ENCODE measurements at regions not wholly inside any gene's neighbourhood (a gene's known extent, or its start where the extent isn't known, plus 50 kb on each side); places are given as distances from the start of the nearest gene placed in this dataset.

DNA sequence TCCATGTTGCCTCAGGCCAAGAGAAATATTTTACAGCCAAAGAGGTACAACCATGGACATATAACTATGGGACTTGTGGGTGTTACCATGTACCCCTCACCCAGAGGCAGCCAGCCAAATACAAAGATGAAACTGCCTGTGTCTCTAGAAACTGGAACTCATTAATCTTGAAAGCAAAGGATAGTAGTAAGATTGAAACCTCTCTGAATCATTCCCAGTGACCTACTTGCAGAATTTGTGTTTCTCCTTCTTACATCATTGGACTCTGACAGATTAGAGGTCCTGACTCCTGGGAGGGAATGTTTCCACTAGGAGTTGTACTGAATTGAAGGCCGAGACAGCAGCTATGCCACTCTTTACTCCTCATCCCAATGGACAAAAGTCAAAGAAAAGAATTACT lies 257.4 kb upstream of the UBASH3B start:
- no peak for DNase-seq

- DNase-seq: no peak
These were observed 260.2 kb upstream of the UBASH3B start for GRCh38 chr11:122395282-122395681.

GRCh38 chr11:122394313-122394712 lies 261.2 kb upstream of the UBASH3B start:
- DNase-seq: no peak

DNA sequence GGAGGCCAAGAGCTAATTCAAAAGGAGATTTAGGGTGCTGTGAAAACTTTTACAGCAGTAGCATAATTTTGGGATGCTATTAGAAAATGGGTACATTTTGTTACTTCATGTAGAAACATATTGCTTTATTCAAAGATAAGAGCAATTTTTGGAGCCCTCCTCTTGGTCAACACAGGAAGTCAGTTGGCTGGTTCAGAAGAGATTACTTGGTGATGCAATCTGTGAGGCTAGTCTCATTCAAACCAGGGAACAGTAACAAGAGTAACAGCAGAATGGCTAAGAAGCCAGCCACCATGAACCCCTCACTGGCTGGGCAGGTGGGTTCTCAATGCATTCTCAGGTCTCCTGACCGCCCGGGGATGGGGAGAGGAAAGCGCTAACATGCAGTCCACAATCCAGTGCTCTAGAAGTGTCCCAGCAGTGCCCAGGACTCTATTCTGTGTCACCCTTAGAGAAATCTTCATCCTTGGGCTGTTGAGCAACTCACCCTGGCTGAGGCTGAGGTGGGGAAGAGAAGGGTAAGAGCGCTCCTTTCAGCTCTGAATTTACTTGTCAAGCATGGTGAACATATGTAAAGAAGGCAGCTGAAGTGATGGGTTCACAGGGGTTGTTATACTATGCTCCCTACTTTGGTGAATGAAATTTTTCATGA lies 262.2 kb upstream of the UBASH3B start:
- DNase-seq: no peak

DNA sequence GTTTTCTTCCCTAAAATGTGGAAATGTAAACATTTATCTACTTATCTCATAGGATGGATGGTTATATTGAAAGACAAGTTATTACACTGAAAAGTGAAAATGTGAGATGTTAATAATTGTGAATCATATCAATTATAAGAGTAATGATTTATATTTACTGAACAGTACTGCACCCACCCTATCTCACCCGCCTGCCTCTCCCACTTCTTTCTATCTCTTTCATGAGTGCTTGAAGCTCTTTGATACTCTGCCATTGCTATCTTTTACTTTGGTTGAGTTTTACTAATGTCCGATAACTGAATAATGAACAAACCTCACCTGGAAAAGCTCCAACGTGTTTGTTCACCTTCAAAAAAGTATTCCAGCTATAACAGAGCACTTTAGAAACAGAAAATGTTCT lies 263.0 kb upstream of the UBASH3B start:
- no peak for DNase-seq

- no peak for DNase-seq
These were observed 264.5 kb upstream of the UBASH3B start for GRCh38 chr11:122391049-122391448.

GRCh38 chr11:122383186-122383585 lies 267.2 kb upstream of the BLID start:
- no peak for DNase-seq

GRCh38 chr11:122375687-122376399 lies 259.8 kb upstream of the BLID start:
- DNase-seq: no peak

DNA sequence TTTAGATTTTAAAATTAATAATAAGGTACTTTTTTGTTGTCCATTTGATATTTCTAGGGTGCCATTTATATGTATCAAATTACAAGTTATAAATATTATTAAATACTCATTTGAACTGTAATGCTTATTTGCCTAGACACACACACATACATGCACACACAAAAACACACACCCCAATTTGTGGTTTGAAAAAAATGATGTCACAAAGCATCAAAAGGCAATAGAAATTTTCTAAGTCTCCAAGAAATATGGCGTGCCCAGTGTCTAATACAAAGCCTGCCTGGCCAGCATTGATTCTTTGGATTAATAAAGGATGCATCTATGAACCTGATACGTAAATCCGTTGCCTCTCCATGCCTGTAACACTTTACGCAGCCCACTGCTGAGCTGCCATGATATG lies 252.8 kb upstream of the BLID start:
- DNase-seq: no peak

GRCh38 chr11:122367809-122368231 lies 251.8 kb upstream of the BLID start:
- no peak for DNase-seq

DNA sequence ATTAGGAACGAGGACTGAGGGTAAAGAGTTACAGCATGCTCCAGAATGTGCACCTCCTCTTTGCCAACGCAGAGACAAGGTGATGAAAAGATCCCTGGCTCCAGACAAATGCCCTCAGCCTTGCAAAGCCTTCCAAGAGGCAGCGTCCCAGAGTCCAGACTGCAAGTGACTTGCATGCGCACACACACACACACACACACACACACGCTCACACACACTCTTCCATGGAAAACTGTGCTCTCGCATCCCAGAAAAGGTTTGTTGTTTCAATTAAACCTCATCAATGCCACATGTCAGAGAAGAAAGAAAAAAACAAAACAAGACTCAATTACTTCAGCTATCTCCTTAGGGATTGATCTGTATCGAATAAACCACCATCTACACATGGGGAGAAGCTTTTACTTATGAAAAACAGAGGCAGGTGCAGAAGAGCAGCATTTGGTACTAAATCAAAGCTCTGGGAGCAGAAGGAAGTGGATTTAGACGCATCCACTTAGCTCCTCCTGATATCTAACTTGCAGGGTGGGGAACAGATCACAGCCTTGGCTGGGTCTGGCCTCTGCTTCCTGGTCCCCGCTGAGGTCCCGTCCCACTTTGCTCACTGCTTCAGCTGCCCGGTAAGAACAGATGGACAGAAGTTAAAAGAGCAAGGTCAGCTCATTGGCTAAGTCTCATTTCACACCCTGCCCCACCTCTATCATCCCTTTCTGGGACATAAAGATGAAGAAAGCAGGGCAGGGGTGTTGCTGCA lies 249.8 kb upstream of the BLID start:
- no peak for DNase-seq

GRCh38 chr11:122363296-122363695 lies 247.3 kb upstream of the BLID start:
- DNase-seq: no peak

DNA sequence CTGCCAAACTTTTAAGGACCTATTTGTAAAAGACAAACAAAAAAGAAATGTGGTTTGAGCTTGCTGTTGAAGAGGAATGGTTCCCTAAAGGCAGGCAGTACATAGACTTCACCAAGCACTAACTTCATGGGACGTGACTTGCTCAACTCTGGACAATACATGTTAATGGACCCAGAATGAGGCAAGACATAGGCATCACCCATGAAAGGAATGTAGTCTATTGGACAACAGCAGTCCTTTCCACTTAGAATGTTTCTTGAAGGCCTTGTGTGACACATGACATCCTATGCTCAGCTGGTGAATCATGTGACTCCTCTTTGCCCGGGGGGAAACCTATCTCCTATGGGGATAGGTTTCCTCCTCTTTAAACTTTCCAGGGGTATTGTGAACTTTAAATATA lies 246.4 kb upstream of the BLID start:
- no peak for DNase-seq

DNA sequence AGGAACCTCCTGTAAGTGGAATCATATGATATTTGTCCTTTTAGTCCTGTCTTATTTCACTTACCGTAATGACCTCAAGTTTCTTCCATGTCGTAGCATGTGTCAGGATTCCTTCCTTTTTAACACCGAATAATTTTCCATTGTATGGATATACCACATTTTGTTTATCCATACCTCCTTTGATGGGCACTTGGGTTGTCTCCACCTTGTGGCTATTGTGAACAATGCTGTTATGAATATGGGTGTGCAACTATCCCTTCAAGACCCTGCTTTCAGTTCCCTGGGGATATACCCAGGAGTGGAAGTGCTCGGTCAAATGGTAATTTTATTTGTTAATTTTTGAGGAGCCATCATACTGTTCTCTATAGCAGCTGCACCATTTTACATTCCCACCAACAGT lies 244.9 kb upstream of the BLID start:
- no peak for DNase-seq

DNA sequence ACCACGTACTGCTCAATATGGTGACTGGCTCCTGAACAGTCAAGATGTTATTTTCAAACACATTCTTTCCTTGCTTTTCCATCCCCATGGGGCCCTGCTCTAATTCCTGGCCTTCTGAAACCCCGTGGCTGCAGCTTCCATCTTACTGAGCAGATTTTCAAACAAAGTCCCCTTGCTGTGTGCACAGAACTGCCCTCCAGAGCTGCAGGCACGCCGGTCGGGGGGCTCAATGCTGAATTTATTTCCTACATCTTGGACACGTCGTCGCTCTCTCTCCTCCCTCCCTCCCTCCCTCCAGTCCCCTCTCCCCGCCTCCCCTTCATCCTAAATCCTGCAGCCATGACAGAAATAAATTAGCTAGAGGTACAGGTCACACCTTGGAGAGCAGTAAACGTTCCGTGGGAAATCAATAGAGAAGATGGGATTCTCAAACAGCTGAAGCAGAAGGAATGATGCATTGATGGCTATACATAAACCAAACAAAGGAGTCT lies 243.1 kb upstream of the BLID start:
- DNase-seq: no peak

DNA sequence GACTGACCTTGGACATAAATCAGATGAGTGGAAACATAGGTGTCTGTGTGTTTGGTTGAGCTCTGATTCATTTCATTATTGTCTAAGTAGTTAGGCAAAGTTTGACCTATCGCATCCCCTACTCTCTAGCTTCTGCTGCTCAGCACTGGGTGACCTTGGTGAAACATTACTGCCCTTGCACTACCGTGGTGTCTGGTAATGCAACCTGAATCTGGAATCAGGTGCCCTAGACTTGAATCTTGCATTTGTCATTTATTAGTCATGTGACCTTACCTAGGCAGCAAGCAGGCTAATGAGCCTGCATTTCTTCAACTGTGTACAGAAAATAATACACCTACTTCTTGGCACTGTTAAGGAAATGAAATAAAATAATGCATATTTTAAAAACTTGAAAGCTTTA lies 242.3 kb upstream of the BLID start:
- no peak for DNase-seq

- DNase-seq: no peak
These were observed 240.0 kb upstream of the BLID start for GRCh38 chr11:122355968-122356367.

- DNase-seq: no peak
These were observed 238.1 kb upstream of the BLID start for GRCh38 chr11:122354025-122354697.

DNA sequence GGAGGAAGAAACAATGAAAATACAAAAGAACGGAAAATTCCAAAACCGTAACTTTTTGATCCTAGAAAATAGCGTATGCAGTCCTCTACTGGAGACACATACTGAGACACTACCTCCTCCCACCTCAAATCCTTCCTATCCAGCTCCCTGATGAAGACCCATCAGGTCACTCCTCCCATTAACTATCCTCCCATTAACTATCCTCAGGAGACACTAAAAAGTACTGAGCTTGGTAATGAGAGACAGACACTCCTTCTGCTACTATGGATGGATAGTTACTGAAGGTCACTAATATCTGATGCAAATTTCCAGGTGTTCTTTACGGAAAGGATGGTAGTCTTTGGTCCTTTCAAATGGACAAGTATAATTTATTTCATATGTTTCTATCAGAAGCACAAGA lies 237.5 kb upstream of the BLID start:
- no peak for DNase-seq

DNA sequence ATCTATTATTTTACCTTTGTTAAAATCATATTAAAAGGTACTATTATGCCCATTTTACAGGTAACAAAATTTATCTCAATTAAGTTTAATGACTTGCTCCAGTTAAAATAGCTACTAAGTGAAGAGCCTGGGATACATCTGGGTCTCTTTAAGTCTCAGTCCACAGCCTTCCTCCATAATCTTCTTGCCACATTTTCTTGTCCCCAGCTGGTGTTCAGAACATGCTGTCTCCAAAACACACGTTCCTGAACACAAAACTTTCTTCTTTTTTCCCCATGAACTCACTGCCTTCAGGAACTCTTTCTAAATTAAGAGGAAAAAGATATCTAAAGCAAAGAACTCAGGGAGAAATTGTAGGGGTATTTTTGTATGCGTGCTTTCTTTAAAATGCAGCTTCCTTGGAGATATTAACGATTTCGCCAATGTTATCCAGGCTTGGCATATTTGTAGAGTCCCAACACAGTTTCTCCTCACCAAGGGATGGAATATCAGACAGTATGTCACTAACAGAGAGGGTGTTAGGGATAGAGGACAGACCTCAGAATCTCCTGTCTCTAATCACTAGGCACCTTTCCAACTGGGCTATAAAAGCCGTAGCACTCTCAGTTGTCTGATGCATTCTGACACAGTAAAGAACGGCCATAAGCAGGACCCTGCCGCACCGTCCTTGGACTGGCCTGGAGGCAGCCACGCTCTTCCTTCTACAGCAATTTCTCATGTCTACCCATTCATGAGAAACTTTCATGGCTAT lies 232.8 kb upstream of the BLID start:
- no peak for DNase-seq

- no peak for DNase-seq
These were observed 230.0 kb upstream of the BLID start for GRCh38 chr11:122346006-122346405.

GRCh38 chr11:122345586-122345985 lies 229.6 kb upstream of the BLID start:
- no peak for DNase-seq

DNA sequence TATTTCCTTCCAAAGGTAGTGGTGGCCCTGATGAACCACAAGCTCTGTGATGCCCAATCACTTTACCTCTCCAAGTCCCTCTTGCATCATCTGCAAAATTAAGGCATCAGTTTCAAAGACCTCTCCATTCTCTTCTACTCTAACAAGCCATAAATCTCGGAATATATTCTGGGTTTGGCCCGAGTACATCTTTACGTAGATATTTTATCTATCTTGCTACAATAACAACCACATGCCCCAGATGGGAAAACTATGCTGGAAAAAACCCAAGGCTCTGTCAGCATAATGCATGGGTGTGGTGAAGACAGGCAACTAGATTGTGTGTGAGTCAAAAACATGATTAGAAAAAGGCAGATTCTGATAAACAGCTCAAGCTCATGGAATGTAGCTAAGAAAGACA lies 228.2 kb upstream of the BLID start:
- no peak for DNase-seq
